Erythroblast (primary cell): ENCODE measurements at regions not wholly inside any gene's neighbourhood (a gene's known extent, or its start where the extent isn't known, plus 50 kb on each side); places are given as distances from the start of the nearest gene placed in this dataset.

Experiments
- GATA1 ChIP-seq: IDR thresholded peaks from 2 replicates; pipeline ENCODE4 v1.6.1; 2011; ENCODE audit warnings: low read depth, mild to moderate bottlenecking, control low read depth, low read length, moderate library complexity
- POLR2A ChIP-seq: IDR thresholded peaks from 2 replicates; pipeline ENCODE4 v1.6.1; 2011; ENCODE audit warnings: mild to moderate bottlenecking, low read length

DNA sequence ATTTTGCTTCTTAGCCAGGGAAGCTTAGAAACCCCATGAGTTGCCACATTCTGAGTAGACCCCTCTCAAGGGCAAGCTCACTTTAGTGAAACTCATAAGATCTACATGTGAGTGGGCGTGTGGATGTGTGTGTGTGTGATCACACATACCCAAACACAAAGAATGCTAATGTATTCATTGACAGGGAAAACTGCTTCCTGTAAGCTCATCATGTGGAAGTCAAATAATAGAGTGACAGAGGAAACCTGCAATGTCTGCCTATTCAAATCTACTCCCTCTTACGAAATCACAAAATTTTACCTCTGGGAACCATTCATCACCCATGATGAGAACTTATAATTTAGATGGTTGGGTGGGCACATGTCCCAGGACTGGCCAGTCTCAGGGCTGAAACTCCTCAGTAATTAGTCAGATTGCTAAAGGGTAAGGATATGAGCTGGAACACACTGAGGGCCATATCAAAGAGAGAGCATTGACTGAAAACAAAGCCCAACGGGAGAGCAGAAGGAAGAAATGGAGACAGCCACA, 94.5 kb upstream of the CCDC150 start:
- TF ChIP-seq POLR2A (no peak), GATA1 (no peak)
